Left hindlimb (tissue), 1 donor: ENCODE measurements at regions not wholly inside any gene's neighbourhood (a gene's known extent, or its start where the extent isn't known, plus 50 kb on each side); places are given as distances from the start of the nearest gene placed in this dataset.
"Not testable (repeated sequence)": the region's sequence is repeated elsewhere in the genome, so short reads cannot be mapped to it uniquely, and the experiment has no call there.

Experiments
- DNase-seq: peaks from one replicate; pipeline ENCODE4 v3.0.0-alpha.2; 2018

DNA sequence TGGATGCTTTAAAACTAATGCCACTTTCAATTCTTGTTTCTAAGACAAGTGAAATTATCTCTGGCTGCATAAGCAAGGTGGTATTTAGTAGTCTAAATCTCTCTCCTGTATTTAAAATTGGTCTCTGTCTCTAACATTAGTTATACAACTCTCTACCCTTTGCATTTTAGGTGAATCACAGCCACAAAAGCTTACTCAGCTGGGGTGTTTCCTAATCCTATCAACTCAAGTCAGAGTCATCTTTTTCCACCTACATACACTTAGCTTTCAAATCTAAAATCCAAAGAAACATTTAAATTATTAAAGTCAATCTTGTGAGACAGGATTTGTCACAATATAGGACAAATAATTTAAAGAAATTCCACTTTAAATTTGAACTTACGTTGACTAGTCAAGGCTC lies 255.1 kb upstream of the CXADR start:
- no peak for DNase-seq

DNA sequence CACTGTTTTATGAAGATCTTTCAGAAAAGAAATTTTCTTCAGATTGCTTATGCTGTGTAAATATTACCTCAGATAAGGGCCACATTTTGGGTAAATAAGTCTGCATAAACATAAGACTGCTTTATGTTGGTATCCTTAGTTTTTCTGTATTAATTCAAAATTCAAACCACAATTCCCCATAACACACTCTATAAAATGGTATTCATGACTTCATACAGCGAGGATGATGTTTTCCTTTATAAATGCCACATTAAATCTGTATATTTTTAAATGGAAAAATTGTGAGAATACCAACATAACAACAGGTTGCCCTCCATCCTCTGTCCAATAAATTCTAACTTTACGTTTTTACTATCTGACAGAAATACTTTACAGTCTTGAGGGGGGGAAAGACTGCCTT lies 248.7 kb upstream of the CXADR start:
- DNase-seq, result no peak

DNA sequence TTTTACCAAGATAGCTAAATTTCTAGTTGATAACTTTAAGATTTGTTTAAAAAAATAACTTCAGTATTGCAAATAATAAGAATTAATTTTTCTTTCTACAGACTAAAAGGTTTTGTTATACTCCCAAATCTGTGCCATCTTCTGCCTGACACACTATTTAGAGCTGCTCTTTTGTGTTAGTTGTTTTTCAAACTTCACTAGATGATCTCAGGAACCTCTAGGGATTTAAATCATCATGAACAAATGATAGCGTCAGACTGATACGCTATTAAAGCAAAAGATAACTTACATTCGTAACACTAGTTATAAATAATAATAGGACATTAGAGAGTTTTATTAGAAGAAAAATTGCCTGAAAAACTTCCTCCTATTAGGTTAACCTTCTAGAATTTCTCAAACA lies 243.1 kb upstream of the CXADR start:
- DNase-seq, result no peak

DNA sequence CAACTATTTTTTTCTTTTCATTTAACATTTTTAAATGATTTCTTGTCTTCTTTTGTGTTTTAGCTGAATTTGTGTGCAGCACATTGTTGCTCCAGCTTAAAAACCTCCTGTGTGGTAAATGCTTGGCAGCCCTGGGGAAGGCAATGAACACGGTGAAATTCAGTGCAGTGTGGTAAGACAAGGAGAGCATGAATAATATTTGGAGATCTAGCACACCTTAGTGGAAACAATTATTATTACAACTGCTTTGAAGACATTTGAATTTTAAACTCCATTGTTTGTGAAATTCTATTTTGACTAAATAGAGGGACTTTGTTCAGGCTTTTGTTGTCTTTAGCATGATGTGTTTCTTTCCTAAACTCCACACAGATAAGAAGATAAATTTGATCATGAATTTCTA lies 242.6 kb upstream of the CXADR start:
- DNase-seq, result peak; percentile 66

DNA sequence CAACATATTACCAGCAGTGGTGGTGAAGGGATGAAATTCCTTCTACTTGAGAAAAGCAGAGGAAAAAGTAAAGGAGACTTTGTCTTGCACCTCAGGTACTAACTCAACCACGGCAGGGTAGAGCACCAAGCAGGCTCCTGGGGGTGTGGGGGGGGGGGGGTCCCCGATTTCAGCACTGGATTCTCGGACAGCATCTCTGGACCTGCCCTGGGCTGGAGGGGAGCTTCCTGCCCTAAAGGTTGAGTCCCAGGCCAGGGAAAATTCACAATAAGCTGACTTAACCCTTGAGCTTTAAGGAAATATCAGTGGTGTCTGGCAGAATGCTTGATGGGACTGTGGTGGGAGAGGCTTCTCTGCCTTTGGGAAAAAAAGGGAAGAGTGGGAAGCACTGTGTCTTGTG lies 233.2 kb upstream of the CXADR start:
- DNase-seq, result no peak

DNA sequence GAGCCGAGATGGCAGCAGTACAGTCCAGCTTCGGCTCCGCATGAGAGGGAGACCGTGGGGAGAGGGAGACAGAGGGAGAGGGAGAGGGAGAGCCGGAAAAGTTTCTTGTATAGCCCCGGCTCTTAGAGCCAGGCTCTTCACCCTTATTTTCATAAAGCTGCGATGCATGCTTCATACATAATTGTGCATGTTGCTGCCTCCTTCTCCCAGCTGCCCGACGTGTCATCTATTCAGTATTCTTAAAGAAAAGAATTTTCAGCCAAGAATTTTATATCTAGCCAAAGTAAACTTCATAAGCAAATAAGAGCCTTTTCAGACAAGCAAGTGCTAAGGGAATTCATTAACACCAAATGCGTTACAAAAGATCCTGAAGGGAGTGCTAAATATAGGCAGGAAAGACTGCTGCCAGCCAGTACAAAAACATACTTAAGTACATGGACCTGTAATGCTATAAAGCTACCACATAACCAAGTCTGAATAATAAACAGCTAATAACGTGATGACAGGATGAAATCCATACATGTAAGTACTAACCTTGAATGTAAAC lies 219.8 kb upstream of the CXADR start:
- DNase-seq, result not testable (repeated sequence)

DNA sequence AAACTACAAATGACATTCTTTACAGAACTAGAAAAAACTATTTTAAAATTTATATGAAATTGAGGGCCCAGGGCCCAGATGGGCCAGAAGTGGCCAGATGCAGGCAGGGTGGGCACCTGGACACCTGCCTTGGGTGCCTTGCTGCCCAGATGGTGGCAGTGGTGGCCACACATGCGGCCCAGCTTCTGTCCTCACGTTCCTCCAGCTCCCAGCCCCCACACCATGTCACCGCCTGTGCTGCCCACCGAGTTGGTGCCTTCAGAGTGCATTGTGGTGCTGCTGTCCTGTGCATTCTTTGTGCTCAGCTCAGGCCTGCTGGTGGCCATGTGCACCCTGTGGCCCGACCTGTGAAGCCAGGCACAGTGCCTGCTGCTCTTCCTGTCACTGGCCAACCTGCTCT lies 216.8 kb upstream of the CXADR start:
- no peak for DNase-seq

DNA sequence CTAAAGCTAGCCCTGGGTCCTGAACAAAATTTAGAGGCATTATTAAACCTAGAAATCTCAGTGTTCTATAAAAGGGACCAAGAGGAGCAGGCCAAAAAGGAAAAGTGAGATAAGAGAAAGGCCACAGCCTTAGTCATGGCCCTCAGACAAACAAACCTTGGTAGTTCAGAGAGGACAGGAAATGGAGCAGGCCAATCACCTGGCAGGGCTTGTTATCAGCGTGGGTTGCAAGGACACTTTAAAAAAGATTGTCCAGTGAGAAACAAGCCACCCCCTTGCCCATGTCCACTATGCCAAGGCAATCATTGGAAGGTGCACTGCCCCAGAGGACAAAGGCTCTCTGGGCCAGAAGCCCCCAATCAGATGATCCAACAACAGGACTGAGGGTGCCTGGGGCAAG lies 213.3 kb upstream of the CXADR start:
- not testable (repeated sequence) for DNase-seq

DNA sequence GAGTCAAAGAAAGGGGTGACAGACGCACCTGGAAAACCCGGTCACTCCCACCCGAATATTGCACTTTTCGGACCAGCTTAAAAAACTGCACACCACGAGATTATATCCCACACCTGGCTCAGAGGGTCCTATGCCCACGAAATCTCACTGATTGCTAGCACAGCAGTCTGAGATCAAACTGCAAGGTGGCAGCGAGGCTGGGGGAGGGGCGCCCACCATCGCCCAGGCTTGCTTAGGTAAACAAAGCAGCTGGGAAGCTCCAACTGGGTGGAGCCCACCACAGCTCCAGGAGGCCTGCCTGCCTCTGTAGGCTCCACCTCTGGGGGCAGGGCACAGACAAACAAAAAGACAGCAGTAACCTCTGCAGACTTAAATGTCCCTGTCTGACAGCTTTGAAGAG lies 185.1 kb upstream of the CXADR start:
- DNase-seq, result not testable (repeated sequence)

DNA sequence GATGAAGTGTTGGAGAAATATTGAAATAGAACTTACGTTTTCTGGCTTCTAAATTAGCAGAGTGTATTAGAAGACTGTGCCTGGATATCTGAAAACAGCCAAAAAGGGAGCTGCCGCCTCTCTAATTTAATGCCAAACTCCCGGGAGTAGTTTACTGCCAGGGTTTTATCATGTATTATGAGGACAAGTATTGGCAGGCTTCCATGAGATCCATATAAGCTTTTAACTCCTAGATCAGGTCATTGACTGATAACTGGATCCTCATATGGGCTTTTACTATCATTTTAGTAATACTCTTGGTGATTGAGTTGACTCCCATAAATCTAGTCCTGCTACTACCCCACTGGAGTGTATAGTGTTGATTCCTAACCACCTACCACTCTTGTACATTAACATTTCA lies 178.4 kb upstream of the CXADR start:
- no peak for DNase-seq

DNA sequence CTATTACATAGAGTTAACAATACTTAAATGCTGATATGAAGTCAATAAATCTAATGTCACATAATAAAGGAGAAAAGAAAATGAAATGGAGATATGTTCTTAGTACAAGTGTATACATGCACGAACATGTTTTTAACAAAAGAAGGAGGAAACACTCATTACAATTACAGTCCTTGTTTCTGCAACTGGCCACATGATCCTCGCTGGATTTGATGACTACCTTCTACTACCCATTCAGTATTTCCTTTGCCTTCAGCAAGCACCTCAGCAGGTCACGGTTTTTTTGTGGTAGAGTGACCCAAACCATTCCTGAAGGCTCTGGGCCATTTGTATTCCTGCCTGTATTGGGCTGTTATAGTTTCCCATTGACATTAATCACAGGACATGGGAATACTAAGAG lies 172.8 kb upstream of the CXADR start:
- no peak for DNase-seq

DNA sequence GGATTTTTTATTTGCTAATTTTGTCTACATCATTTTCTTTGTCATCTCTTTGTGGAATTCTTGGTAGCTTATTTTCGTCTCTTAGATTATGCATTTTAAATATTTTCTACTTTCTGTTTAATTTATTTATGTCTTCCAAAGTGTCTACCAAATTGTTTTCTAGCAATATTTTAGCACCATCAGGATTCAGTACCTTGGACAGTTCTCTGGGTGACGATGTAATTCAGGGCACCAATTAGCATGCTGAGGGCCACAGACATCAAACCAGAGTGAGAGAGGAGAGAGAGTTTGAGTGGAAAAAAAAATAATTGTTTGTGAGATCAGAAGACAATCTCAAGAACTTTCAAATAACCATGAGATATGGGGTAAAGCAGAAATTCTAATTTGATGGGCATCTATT lies 169.8 kb upstream of the CXADR start:
- no peak for DNase-seq

DNA sequence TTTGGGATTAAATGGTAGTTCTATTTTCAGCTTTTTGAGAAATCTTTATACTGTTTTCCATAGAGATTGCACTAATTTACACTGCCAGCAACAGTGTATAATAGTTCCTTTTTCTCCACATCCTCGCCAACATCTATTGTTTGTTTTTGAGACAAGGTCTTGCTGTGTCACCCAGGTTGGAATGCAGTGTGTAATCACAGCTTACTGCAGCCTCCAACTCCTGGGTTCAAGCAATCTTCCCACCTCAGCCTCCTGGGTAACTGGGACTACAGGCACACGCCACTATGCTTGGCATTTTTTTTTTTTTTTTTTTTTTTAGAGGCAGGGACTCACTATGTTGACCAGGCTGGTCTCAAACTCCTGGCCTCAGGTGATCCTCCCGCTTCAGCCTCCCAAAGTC lies 164.5 kb upstream of the CXADR start:
- no peak for DNase-seq

DNA sequence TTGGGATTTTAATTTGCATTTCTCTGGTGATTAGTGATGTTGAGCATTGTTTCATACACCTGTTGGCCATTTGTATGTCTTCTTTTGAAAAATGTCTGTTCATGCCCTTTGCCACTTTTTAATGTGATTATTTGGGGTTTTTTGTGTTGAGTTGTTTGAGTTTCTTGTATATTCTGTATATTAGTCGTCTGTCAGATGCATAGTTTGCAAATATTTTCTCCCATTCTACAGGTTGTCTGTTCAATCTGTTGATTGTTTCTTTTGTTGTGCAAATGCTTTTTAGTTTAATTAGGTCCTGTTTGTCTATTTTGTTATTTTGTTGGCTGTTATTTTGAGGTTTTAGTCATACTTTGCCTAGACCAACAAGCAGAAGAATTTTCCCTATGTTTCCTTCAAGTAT lies 164.0 kb upstream of the CXADR start:
- DNase-seq, result no peak

DNA sequence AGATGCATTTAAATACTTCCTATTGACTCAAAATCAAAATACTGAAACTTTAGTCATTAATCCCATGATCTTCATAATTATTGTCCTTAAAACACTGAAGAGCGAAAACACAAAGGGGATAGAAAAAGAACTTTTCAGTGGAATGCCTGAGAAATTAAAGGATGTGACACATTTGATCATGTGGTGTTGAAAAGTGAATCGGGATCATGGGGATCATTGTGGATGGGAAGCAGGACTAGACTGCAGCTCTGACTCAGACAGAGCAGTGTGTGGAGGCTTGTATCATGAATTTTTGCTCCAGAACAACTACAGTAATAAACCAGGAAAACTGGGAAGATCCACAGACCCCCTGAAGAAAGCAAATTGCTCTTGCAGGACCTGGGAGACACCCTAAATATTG lies 161.1 kb upstream of the CXADR start:
- DNase-seq, result no peak

DNA sequence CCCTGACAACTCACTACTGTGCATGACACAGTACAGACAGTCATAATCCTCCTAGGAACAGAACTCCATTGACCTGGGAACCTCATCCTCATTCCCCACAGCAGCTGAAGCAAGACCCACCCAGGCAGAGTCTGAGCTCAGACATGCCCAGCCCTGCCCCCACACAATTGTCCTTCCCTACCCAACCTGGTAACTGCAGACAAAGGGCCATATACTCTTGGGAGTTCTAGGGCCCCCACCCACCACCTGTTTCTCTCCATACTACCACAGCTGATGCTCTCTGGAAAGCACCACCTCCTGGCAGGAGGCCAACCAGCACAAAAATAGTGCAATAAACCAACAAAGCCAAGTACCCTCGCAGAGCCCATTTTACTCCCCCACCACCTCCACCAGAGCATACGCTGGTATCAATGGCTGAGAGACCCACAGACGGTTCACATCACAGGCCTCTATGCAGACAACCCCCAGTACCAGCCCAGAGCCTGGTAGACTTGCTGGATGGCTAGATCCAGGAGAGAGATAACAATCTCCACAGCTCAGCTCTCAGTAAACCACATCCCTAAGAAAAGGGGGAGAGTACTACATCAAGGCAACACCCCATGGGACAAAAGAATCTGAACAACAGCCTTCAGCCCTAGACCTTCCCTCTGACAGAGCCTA lies 159.7 kb upstream of the CXADR start:
- DNase-seq, result no peak

DNA sequence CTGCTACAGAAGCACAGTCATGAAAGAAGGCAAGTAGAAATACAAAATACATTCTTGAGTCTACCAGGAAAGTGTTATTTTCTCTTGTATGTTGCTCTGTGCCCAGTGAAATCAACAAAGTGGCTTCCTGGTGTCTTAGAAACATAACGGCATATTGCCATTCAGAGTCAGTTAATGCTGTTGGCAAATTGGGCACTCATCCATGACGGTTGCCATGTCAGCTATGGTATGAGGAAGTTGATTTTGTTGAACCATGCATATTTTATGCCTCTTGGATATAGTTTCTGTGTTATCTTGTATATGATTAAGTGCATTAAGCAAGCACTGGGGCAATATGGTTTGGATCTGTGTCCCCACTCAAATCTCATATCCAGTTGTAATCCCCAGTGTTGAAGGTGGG lies 153.1 kb upstream of the CXADR start:
- no peak for DNase-seq

DNA sequence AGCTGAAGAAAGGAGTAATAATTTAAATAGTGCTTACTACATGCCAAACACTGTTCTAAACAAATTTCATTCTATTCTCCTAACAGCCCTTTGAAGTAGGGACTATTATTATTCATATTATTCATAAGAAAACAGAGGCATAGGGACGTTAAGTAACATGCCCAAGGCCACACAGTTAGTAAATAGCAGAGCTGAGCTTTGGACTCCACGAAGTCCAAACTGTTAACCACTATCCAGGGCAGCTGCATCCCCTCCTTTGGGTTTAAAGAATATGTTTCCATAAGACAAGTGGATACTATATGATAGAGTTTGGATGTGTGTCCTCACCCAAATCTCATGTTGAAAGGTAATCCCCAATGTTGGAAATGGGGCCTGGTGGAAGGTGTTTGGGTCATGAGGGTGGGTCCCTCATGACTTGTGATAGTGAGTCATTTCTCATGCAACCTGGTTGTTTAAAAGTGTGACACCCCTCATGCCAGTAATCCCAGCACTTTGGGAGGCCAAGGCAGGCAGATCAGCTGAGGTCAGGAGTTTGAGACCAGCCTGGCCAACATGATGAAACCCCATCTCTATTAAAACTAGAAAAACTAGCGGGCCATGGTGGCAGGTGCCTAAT lies 144.0 kb upstream of the CXADR start:
- no peak for DNase-seq

DNA sequence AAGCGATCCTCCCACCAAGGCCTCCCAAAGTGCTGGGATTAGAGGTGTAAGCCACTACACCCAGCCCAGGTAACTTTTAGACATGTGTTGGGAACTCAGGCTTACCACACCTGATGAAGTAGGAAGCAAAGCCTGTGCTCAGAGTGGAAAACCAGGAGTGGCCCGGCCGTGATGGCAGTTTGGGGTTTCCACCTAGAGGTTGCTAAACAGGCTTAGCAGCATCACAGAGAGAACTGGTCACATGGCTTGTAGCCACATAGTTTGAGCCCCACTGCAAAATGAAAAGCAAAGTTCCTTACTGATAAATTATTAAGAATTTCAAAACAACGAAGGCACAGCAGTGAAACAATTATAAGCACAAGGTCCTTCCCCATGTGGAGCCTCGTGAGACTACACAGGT lies 142.6 kb upstream of the CXADR start:
- DNase-seq, result no peak

DNA sequence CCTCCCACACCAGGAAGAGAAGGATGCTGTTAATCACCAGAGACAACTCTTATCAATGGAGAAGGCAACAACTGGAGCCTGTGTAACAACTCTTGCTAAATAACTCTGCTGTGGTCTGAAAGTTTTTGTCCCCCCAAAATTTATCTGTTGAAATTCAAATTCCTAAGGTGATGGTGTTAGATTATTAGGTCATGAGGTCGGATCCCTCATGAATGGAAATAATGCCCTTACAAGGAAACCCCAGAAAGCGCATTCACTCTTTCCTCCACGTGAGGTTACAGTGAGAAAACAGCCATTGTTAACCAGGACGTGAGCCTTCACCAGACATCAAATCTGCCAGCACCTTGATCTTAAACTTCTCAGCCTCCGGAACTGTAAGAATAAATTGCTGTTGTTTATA lies 141.9 kb upstream of the CXADR start:
- DNase-seq, result no peak

DNA sequence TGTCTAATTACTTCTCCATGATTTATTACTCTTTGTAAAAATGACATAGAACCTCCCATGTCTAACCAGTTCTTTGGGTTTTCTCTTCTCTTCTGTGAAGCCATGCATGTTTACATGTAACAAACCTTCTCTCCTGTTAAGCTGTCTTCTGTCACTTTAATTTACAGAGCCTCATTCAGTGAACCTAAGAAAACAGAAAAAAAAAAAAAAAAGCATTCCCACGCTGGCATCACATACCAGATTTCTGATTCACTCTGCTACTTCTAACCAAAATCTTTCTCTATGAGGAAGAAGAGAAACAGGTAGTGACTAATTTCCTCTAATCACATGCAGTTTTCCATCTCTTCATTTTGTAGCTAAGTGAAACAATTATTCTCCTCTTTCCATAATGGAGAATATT lies 141.4 kb upstream of the CXADR start:
- DNase-seq, result no peak

DNA sequence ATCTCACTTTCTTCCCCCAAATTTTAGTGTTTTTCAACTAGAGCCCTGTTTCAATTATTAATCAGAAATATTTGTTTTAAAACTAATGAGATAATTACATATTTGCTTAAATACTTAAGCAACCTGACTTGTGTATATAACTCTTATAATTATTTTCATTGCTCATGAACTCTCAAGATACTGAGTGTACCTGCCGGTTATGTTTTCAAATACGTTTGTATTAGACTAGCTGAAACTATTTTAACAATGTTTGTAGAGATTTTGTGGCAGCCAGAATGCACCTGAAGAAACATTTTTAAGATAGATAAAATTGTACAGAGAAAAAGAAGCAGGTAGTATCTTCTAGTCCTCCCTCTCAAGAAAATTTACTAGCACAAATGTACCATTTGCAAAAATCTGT lies 140.6 kb upstream of the CXADR start:
- no peak for DNase-seq

DNA sequence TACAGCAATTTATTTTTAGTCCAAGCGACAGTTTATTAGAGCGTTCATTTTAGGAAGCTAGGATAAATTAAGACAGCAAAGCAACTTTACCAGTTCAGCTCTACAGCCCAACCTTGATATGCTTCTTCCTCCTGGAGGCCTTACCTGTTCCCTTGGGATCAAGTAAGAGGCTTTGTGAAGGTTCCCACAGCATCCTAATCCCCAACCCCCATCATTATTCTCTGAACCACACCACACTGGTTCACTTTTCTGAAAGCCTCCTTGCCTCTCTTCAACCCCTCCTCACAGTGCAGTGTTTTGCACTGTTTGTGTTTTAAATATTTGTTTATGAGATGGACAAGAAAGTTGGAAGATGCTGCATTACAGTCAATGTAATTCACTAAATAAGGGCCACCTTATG lies 126.3 kb upstream of the CXADR start:
- DNase-seq, result no peak

DNA sequence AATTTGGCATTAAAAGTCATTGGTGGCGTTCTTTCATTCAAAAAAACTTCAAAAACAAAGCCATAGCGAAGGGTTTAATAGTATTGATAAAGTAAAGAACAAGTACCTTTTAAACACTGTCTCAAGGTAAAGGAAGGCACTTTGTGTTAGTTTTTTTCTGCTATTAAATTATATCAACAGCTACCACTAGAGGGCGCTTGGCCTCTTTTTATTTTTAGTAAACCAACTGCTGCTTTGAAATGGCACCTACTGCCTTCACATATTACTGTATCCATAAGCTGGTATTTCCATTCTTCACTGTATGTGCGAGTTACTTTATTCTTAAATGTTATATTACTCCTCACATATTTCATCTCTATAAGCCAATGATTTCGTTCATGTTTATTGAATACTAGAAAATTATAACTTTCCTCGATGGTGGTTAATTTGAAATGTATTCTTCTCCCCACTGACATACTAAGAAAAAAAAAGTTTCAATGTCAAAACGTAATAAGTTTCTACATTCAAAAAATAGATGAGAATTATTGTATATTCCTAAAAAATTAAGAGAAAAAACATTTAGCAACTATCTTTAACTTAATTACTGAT lies 125.7 kb upstream of the CXADR start:
- DNase-seq, result no peak

DNA sequence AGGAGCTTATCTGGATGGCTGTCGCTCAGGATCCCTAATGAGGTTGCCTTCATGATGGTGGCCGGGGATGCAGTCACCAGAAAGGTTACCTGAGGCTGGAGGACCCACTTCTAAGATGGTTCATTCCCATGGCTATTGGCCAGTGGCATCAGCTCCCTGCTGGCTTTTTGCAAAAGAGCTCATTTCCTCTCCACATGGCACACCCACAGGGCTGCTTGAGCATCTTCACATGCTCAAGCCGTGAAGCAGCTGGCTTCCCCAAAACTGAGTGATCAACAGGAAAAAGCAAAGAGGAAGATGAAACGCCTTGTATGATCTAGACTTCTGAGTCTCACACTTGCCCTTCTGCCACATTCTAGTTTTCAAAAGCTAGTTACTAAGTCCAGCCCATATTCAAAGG lies 124.6 kb upstream of the CXADR start:
- DNase-seq, result no peak
